AG10803 (cell line): ENCODE measurements at regions not wholly inside any gene's neighbourhood (a gene's known extent, or its start where the extent isn't known, plus 50 kb on each side); places are given as distances from the start of the nearest gene placed in this dataset.

ENCODE experiments used
- DNase-seq: peaks from one replicate; pipeline ENCODE4 v3.0.0; 2010; ENCODE audit warnings: low read depth
- H3K4me3 ChIP-seq: 2 replicates; pipeline ENCODE4 v1.5.1; 2011; ENCODE audit warnings: mild to moderate bottlenecking, low read length, control low read depth
- CTCF ChIP-seq: conservative IDR thresholded peaks from 2 replicates; pipeline ENCODE4 v1.5.1; 2011; ENCODE audit warnings: mild to moderate bottlenecking, low read length, control low read depth, inconsistent platforms

GRCh38 chrX:95640226-95640625 lies 1044.4 kb upstream of the DIAPH2 start:
- H3K4me3 ChIP-seq = no peak overlapping the region
- no peak for TF ChIP-seq CTCF

GRCh38 chrX:95645738-95646137 lies 1038.9 kb upstream of the DIAPH2 start:
- no peak overlapping the region for H3K4me3 ChIP-seq
- TF ChIP-seq CTCF = no peak
- DNase-seq = no peak

More at GRCh38 chrX:95640226-95640625, 1044.4 kb upstream of the DIAPH2 start:
- DNase-seq = no peak

GRCh38 chrX:95662200-95662599 lies 1022.4 kb upstream of the DIAPH2 start:
- DNase-seq = no peak
- no peak overlapping the region for H3K4me3 ChIP-seq
- TF ChIP-seq CTCF = no peak

- DNase-seq = no peak
- H3K4me3 ChIP-seq = no peak overlapping the region
- TF ChIP-seq CTCF = no peak
These were observed 1018.6 kb upstream of the DIAPH2 start for GRCh38 chrX:95666056-95666455.

- no peak overlapping the region for H3K4me3 ChIP-seq
- TF ChIP-seq CTCF = no peak
- no peak for DNase-seq
These were observed 1009.6 kb upstream of the DIAPH2 start for GRCh38 chrX:95675011-95675410.

- TF ChIP-seq CTCF = no peak
- DNase-seq = no peak
- H3K4me3 ChIP-seq = no peak overlapping the region
These were observed 1008.8 kb upstream of the DIAPH2 start for GRCh38 chrX:95675794-95676193.

GRCh38 chrX:95678679-95679078 lies 1006.0 kb upstream of the DIAPH2 start:
- H3K4me3 ChIP-seq = no peak overlapping the region
- no peak for DNase-seq

More at GRCh38 chrX:95678679-95679078, 1006.0 kb upstream of the DIAPH2 start:
- no peak for TF ChIP-seq CTCF
